ENCODE measurements at regions not wholly inside any gene's neighbourhood (a gene's known extent, or its start where the extent isn't known, plus 50 kb on each side); places are given as distances from the start of the nearest gene placed in this dataset.

GRCh38 chr5:88588609-88589008 lies 294.4 kb downstream of the MEF2C start:
- no peak for TF ChIP-seq CTCF (conservative IDR thresholded peaks at IDR 0.05; ENCODE audit: low read depth, low read length)
- no peak overlapping the region for H3K4me3 ChIP-seq (ENCODE audit: low read depth, low read length)
- DNase-seq (ENCODE audit: low read depth): no peak

GRCh38 chr5:88583471-88583870 lies 299.5 kb downstream of the MEF2C start:
- no peak overlapping the region for H3K4me3 ChIP-seq (ENCODE audit: low read depth, low read length)
- TF ChIP-seq CTCF (conservative IDR thresholded peaks at IDR 0.05; ENCODE audit: low read depth, low read length): no peak
- DNase-seq (ENCODE audit: low read depth): no peak

- no peak overlapping the region for H3K4me3 ChIP-seq (ENCODE audit: low read depth, low read length)
- no peak for TF ChIP-seq CTCF (conservative IDR thresholded peaks at IDR 0.05; ENCODE audit: low read depth, low read length)
- no peak for DNase-seq (ENCODE audit: low read depth)
These were observed 289.7 kb upstream of the TMEM161B start for GRCh38 chr5:88558366-88558765.

- H3K4me3 ChIP-seq (ENCODE audit: low read depth, low read length): no peak overlapping the region
- no peak for TF ChIP-seq CTCF (conservative IDR thresholded peaks at IDR 0.05; ENCODE audit: low read depth, low read length)
- no peak for DNase-seq (ENCODE audit: low read depth)
These were observed 289.2 kb upstream of the TMEM161B start for GRCh38 chr5:88557881-88558280.

GRCh38 chr5:88557131-88557530 lies 288.5 kb upstream of the TMEM161B start:
- no peak for TF ChIP-seq CTCF (conservative IDR thresholded peaks at IDR 0.05; ENCODE audit: low read depth, low read length)
- no peak for DNase-seq (ENCODE audit: low read depth)
- H3K4me3 ChIP-seq (ENCODE audit: low read depth, low read length): no peak overlapping the region

- H3K4me3 ChIP-seq (ENCODE audit: low read depth, low read length): no peak overlapping the region
- DNase-seq (ENCODE audit: low read depth): no peak
- TF ChIP-seq CTCF (conservative IDR thresholded peaks at IDR 0.05; ENCODE audit: low read depth, low read length): no peak
These were observed 287.8 kb upstream of the TMEM161B start for GRCh38 chr5:88556406-88556805.

- no peak overlapping the region for H3K4me3 ChIP-seq (ENCODE audit: low read depth, low read length)
- DNase-seq (ENCODE audit: low read depth): no peak
- no peak for TF ChIP-seq CTCF (conservative IDR thresholded peaks at IDR 0.05; ENCODE audit: low read depth, low read length)
These were observed 287.0 kb upstream of the TMEM161B start for GRCh38 chr5:88555674-88556073.

Data from choroid plexus epithelial cell (primary cell).